Lower leg skin (tissue), 3 donors: ENCODE measurements at regions not wholly inside any gene's neighbourhood (a gene's known extent, or its start where the extent isn't known, plus 50 kb on each side); places are given as distances from the start of the nearest gene placed in this dataset.

Experiments
- CTCF ChIP-seq, 3 donors: fragments of 450-650 bp; IDR thresholded peaks; one replicate each; pipeline ENCODE4 v1.5.1; 2016; ENCODE audit warnings: antibody characterized with exemption in 3 of 3, mild to moderate bottlenecking in 3 of 3, moderate library complexity in 2 of 3
- POLR2A ChIP-seq, 2 donors: fragments of 450-650 bp; IDR thresholded peaks; one replicate each; pipeline ENCODE4 v1.6.1; 2016 to 2017; ENCODE audit warnings: antibody characterized with exemption in 2 of 2, mild to moderate bottlenecking in 1 of 2, moderate library complexity in 1 of 2

DNA sequence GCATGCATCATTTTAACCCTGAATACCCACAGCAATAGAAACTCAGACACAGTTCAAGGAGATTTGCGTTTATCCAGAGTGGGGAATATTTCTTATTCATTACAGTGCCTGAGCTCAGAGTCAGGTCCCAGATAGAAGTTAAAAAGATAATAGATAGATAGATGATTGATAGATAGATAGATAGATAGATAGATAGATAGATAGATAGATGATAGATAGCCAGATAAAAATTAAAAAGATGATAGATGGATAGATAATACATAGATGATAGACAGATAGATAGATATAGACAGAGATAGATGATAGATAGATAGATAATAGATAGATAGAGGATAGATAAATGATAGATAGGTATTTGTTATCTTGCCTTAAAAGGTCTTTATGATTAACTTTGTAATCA lies 184.7 kb downstream of the MYLK4 start:
- TF ChIP-seq CTCF (IDR thresholded peaks at IDR 0.05) = no peak
- no peak for TF ChIP-seq POLR2A (IDR thresholded peaks at IDR 0.05)
